OCI-LY3 (cell line): ENCODE measurements at regions not wholly inside any gene's neighbourhood (a gene's known extent, or its start where the extent isn't known, plus 50 kb on each side); places are given as distances from the start of the nearest gene placed in this dataset.

Source experiments
- H2AFZ ChIP-seq: fragments of 200-600, 300-600 bp; shearing (Covaris generic); 2 replicates; pipeline ENCODE4 v1.6.0; 2014; ENCODE audit warnings: antibody characterized with exemption, low read depth, low read length
- H3K27ac ChIP-seq: fragments of 200-600, 300-600 bp; sonication (generic); 2 replicates; pipeline ENCODE4 v1.5.1; 2014; ENCODE audit warnings: mild to moderate bottlenecking, low read length, moderate library complexity, mixed read lengths
- H3K27me3 ChIP-seq: fragments of 200-600, 300-600 bp; sonication (generic); 2 replicates; pipeline ENCODE4 v1.6.1; 2014; ENCODE audit warnings: low read depth, low read length, mixed read lengths
- H3K36me3 ChIP-seq: fragments of 200-600, 300-600 bp; sonication (generic); replicated peaks from 2 replicates; pipeline ENCODE3; 2014; ENCODE audit warnings: low read depth, low read length, mixed read lengths
- H3K4me1 ChIP-seq: fragments of 300-600, 200-600 bp; sonication (generic); 2 replicates; pipeline ENCODE4 v1.6.1; 2014; ENCODE audit warnings: low read length, mixed read lengths
- H3K4me2 ChIP-seq: fragments of 200-600, 300-600 bp; sonication (generic); 2 replicates; pipeline ENCODE4 v1.6.1; 2014; ENCODE audit warnings: low read length, mixed read lengths
- H3K4me3 ChIP-seq: fragments of 300-600, 200-600 bp; sonication (generic); 2 replicates; pipeline ENCODE4 v1.5.1; 2014; ENCODE audit warnings: antibody characterized with exemption, mild to moderate bottlenecking, low read length, moderate library complexity
- H3K79me2 ChIP-seq: fragments of 300-600, 200-600 bp; shearing (Covaris generic); 2 replicates; pipeline ENCODE4 v1.6.1; 2014; ENCODE audit warnings: mild to moderate bottlenecking, low read length, mixed read lengths
- H3K9ac ChIP-seq: fragments of 300-600, 200-600 bp; shearing (Covaris generic); 2 replicates; pipeline ENCODE4 v1.6.0; 2014; ENCODE audit warnings: mild to moderate bottlenecking, low read length, moderate library complexity
- H3K9me3 ChIP-seq: fragments of 200-600, 300-600 bp; shearing (Covaris generic); 2 replicates; pipeline ENCODE4 v1.6.1; 2014; ENCODE audit warnings: low read length, mixed read lengths; ENCODE audit not compliant: insufficient read depth
- H4K20me1 ChIP-seq: fragments of 200-600, 300-600 bp; sonication (generic); 2 replicates; pipeline ENCODE4 v1.6.1; 2016; ENCODE audit warnings: low read length, mixed read lengths; ENCODE audit not compliant: insufficient read depth
- CTCF ChIP-seq: fragments of 200-600, 300-600 bp; sonication (generic); IDR thresholded peaks from 2 replicates; pipeline ENCODE4 v1.5.1; 2014; ENCODE audit warnings: antibody characterized with exemption, low read length, low read depth
- EZH2phosphoT487 ChIP-seq: fragments of 200-600 bp; shearing (Covaris generic); IDR thresholded peaks from 2 replicates; pipeline ENCODE4 v1.6.1; 2018; ENCODE audit warnings: antibody characterized with exemption, mixed run types, low read depth

GRCh38 chr1:79587229-79587628 is 580.7 kb upstream of the ADGRL4 start:
- Histone ChIP-seq H3K4me1 (no peaks in the 10 kb centered on the region), H3K36me3 (no peaks in the 10 kb centered on the region), H4K20me1 (no peaks in the 10 kb centered on the region), H3K27ac (no peak overlapping the region), H2AFZ (no peak overlapping the region), H3K9me3 (no peaks in the 10 kb centered on the region), H3K4me3 (no peak overlapping the region), H3K9ac (no peak overlapping the region), H3K27me3 (no peaks in the 10 kb centered on the region), H3K79me2 (no peaks in the 10 kb centered on the region), H3K4me2 (no peak overlapping the region)
- peak; percentile 30 for TF ChIP-seq CTCF
- no peak for TF ChIP-seq EZH2phosphoT487

GRCh38 chr1:79585801-79586200 is 579.3 kb upstream of the ADGRL4 start:
- no peak overlapping the region for H3K4me2 ChIP-seq
- H4K20me1 ChIP-seq = no peaks in the 10 kb centered on the region
- no peak overlapping the region for H3K4me3 ChIP-seq

GRCh38 chr1:79575424-79575823 is 568.9 kb upstream of the ADGRL4 start:
- Histone ChIP-seq H3K36me3 (no peaks in the 10 kb centered on the region), H3K9me3 (no peaks in the 10 kb centered on the region), H2AFZ (no peak overlapping the region), H3K79me2 (no peaks in the 10 kb centered on the region), H3K27ac (no peak overlapping the region), H3K4me3 (no peak overlapping the region), H3K27me3 (no peaks in the 10 kb centered on the region), H3K4me2 (no peak overlapping the region), H3K4me1 (no peaks in the 10 kb centered on the region), H3K9ac (no peak overlapping the region), H4K20me1 (no peaks in the 10 kb centered on the region)
- TF ChIP-seq EZH2phosphoT487 (no peak), CTCF (no peak)

More at GRCh38 chr1:79585801-79586200, 579.3 kb upstream of the ADGRL4 start:
- no peak overlapping the region for H3K27ac ChIP-seq
- H3K9ac ChIP-seq = no peak overlapping the region
- no peaks in the 10 kb centered on the region for H3K36me3 ChIP-seq
- H3K79me2 ChIP-seq = no peaks in the 10 kb centered on the region
- H3K9me3 ChIP-seq = no peaks in the 10 kb centered on the region
- TF ChIP-seq CTCF (no peak), EZH2phosphoT487 (no peak)
- no peak overlapping the region for H2AFZ ChIP-seq
- no peaks in the 10 kb centered on the region for H3K27me3 ChIP-seq
- no peaks in the 10 kb centered on the region for H3K4me1 ChIP-seq

- H3K27ac ChIP-seq = no peak overlapping the region
- no peak for TF ChIP-seq EZH2phosphoT487
- no peak for TF ChIP-seq CTCF
- no peak overlapping the region for H3K4me2 ChIP-seq
- H3K36me3 ChIP-seq = no peaks in the 10 kb centered on the region
- H3K4me3 ChIP-seq = no peak overlapping the region
- H3K9me3 ChIP-seq = no peaks in the 10 kb centered on the region
- no peak overlapping the region for H2AFZ ChIP-seq
- H4K20me1 ChIP-seq = no peaks in the 10 kb centered on the region
- no peaks in the 10 kb centered on the region for H3K4me1 ChIP-seq
- no peak overlapping the region for H3K9ac ChIP-seq
- no peaks in the 10 kb centered on the region for H3K27me3 ChIP-seq
- H3K79me2 ChIP-seq = no peaks in the 10 kb centered on the region
These were observed 561.9 kb upstream of the ADGRL4 start for GRCh38 chr1:79568411-79568810.
